CD4-positive, alpha-beta T cell treated with Interleukin-17A for 1 hour (primary cell): ENCODE measurements at regions not wholly inside any gene's neighbourhood (a gene's known extent, or its start where the extent isn't known, plus 50 kb on each side); places are given as distances from the start of the nearest gene placed in this dataset.
"Not testable (repeated sequence)": the region's sequence is repeated elsewhere in the genome, so short reads cannot be mapped to it uniquely, and the experiment has no call there.

Source experiments
- DNase-seq: peaks from one replicate; pipeline ENCODE4 v3.0.0-alpha.2; 2020

DNA sequence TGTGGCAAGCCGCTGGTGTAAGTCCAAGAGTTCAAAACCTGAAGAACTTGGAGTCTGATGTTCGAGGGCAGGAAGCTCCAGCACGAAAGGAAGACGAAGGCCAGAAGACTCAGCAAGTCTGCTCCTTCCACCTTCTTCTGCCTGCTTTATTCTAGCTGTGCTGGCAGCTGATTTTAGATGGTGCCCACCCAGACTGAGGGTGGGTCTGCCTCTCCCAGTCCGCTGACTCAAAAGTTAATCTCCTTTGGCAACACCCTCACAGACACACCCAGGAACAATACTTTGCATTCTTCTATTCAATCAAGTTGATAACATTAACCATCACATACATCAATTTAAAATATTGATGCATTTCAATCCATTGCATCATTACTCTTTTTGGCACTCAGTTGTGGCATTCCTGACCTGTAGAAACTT lies 373.1 kb downstream of the CDH10 start:
- not testable (repeated sequence) for DNase-seq

GRCh38 chr5:24272741-24273140 lies 372.0 kb downstream of the CDH10 start:
- peak; percentile 4 for DNase-seq

DNA sequence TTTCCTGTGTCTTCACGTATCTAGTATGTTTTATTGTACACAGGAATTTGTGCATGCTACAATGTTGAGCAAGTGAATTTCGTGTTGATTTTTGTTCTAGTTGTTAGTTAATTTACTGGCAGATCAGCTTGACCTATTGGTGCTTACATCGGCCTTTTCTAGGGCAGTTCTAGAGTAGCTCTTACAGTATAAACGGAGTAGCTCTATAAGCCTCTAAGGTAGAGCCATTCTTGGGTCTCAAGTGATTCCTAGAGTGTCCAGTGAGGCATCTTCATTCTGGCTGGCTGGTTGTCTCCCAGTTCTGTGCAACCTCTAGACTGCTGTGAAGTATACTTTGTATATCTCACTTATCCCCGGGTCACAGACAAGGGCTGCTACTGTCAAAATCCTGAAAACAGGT lies 364.6 kb downstream of the CDH10 start:
- DNase-seq = no peak

- no peak for DNase-seq
Observed at GRCh38 chr5:24281818-24282217, 363.0 kb downstream of the CDH10 start.

GRCh38 chr5:24289582-24290335 lies 355.0 kb downstream of the CDH10 start:
- DNase-seq = no peak

- DNase-seq = no peak
Observed at GRCh38 chr5:24290536-24290935, 354.2 kb downstream of the CDH10 start.

GRCh38 chr5:24291916-24292315 lies 352.9 kb downstream of the CDH10 start:
- no peak for DNase-seq

DNA sequence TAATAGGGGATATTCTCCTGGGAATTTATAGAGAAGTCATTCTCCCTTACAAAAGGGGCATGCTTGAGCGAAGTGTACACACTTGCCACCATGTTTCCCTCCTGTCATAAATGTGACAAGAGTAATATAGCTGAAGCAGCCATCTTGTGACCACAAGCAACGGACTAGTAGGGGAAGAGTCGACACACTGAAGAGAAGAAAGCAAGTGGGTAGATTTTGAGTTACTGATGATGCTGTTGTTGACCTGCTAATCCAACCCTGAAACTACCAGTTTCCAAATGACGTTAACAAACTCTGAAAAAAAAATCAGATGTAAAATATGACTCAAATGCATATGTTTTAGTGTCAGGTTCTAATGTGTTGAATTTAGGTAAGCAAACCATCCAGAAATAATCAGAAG lies 350.4 kb downstream of the CDH10 start:
- no peak for DNase-seq

DNA sequence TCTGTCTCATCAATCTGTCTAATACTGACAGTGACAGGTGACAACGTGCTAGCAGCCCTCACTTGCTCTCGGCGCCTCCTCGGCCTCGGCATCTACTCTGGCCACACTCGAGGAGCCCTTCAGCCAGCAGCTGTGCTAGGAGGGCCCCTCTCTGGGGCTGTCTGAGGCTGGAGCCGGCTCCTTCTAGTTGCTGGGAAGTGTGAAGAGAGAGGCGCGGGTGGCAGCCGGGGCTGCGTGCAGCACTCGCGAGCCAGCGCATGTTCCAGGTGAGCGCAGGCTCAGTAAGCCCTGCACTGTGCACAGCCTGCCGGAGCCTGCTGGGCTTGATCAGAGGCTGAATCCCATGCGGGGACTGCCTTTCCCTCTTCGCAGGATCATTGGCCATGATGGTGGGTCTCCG lies 330.7 kb downstream of the CDH10 start:
- DNase-seq = no peak

- no peak for DNase-seq
Observed at GRCh38 chr5:24320643-24321042, 324.1 kb downstream of the CDH10 start.

DNA sequence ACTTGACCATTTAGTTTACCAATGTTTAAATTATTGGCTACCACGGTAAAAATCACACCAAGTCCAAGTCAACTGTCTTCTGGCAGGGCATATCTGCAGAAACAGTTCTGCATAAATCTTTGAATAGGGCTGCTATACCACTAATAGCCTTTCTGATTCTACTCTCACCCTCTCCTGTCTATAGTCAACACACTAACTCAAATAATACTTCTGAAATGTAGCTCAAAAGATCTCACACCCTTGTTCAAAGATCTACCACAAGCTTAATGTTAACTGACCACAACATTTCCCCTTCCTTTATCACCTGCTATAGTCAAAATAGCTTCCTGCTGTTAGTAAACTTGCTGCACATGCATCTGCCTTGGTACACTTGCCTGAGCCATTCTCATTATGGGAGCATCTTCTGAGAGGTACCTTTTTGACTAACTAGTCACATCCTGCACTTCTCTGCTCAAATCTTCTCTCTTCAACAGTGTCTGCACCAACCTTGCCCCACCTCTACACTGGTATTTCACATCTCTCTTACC lies 319.4 kb downstream of the CDH10 start:
- no peak for DNase-seq

DNA sequence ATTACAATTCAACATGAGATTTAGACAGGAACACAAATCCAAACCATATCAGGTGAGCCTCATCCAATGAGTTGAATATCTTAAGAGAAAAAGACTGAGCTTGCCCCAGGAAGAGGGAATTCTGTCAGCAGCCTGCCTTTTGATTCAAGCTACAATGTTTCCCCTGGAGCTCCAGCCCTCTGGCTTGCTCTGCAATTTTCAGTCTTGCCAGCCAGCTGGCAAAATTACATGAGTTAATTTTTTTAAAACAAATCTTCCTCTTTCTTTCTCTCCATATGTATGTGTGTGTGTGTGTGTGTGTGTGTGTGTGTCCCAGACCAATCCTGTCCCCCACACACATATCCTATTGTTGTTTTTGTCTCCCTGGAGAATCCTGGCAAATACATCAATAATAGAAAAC lies 313.2 kb downstream of the CDH10 start:
- DNase-seq = no peak

- DNase-seq = no peak
Observed at GRCh38 chr5:24347158-24347557, 297.6 kb downstream of the CDH10 start.

DNA sequence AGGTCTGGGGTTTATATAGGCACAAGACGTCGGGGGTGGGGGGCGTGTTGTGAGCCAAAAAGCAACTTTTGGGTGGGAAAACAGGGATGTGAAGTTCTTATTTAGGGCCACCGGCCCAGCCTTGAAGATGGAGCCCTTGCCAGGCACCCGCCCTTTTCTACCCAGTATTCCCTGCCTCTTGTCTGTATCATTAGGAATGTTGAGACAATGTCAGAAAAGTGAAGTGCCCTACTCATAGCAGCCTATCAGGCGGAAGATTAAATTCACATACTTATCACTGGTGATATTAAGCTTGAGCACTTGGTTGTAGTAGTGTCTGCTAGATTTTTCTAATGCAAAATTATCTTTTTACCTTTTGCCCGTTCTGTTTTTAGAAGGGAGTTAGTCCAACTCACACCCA lies 293.5 kb downstream of the CDH10 start:
- no peak for DNase-seq

DNA sequence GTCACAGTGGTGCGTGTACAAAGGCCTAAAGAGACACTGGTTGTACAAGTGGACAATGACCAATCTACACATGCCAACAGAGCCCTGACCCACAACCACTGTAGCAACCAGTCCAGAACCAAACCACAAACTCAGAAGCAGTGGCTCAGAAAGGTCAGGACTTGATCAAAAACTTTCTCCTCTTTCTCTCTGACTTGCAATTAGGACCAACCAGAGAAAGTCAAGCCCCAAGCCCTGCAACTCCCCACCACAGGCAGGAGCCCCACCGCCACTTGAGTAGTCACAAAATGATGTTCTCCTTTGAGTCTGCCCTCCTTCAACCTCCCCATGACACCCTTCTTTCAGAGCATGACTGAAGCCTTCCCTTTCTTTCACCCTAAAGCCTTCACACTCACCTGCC lies 291.8 kb downstream of the CDH10 start:
- no peak for DNase-seq

DNA sequence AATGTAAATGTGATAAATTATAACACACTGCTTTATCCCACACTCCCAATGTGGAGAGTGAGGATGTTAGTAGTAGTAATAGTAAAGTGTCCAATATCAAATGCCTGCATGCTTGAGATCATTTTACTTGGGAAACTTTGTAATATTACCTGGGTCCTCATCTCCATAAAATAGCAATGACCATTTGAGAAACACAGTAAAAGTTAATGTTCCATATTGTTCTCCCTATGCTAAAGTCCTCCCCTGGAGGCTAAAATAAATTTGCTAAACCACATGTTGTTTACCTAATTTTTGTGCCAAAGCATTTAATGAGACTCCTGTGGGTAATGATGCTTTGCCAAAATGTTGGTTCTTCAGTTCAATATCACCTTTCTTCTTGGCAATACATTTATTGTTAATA lies 291.2 kb downstream of the CDH10 start:
- DNase-seq = no peak

DNA sequence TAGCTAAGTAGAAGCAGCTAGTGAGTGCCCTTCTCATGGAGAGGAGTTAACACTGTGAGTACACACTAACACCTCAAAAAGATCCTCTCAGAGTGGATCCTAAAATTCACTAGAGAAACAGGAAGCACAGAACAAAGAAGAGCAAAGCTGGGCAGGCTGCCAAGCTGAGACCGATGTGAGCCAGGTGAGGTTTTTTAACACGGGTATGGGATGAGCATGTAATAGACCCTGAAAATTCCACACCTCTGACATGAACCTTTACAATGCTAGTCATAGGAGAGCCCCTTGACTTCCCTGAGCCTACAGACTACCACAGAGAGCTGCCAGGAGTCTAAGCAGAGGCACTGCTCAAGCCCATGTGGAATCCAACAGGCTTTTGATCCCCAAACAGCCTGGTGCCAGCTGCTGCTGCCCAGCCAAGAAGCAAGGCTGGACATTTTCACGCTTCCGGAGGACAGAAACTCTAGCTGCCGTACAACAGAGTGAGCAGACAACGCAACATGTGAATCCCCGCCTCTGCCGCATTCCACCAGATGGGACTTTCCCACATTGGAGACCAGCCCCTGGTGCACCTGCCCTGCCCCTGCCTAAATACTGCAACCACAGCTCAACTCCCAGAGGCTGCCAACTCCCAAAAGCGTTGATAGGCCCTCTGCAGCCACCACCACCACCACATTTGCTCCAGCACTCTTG lies 280.8 kb downstream of the CDH10 start:
- DNase-seq = no peak

DNA sequence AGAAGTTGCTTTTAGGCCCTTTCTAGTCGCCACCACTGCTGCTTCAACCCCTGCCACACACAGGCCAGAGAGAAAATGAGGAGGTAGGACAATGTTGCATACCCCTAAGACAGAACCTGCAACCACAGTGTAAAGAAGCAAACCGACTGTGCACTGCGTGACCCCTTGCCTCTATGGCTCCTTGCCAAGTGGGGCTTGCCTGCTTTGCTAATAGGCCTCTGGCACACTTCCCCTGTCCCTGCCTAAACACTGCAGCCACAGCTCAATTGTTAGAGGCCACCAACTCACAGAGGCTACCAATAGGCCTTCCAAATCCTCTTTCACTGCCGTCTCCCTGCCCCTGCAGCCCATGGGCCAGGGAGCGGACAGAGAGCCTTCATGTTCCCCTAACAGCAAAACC lies 280.1 kb downstream of the CDH10 start:
- DNase-seq = no peak

DNA sequence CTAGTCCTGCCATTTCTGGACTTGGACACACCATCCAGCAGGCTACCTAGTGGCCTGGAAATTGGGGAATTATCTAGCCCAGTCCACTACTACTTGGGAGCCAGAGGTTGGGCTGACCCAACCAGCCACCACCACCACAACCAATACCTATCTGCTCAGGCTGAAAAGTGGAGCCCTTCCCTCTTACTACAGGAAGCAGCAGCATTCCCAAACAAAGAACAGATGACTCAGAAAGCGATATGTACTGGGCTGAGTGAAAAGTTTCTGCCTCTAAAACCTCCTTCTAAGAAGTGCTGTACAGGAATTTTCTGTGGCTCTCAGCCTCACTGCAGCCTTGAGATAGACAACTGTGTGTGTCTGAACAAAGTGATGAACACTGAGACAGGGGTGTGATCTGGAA lies 279.4 kb downstream of the CDH10 start:
- no peak for DNase-seq

DNA sequence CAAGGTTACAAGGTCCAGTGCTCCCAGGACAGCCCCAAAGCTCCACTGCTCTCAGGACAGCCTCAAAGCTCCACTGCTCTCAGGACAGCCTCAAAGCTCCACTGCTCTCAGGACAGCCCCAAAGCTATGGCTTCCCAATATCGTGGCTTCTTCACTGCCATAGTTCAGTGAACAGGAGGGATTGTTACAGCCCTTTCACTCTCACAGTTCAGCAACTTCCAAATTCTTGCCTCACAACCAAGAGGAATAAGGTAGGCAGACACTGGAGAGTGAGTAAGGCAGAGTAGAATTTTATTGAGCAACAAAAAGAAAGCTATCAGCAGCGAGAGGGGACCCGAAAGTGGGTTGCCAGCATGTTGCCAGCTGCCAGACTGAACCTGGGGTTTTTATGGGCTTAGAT lies 277.6 kb downstream of the CDH10 start:
- no peak for DNase-seq

DNA sequence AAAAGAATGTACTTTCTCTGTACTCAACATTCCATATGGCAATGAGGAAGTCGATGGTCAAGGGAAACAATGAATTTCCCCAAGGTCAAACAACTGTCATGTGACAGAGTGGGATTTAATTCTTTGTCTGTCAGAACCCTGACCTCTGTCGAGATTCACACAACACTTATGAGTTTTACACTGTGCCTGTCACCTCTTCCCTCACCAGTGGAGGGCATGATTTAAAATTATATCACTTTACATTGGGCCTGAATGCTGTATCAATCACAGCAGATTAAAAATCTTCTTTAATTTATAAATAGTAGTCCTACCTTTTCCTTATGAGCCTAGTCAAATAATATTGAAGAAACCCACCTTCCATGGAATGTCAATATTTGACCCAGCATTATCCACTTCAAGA lies 276.7 kb downstream of the CDH10 start:
- DNase-seq = no peak

- no peak for DNase-seq
Observed at GRCh38 chr5:24376210-24376609, 268.6 kb downstream of the CDH10 start.

- no peak for DNase-seq
Observed at GRCh38 chr5:24376616-24377015, 268.2 kb downstream of the CDH10 start.

DNA sequence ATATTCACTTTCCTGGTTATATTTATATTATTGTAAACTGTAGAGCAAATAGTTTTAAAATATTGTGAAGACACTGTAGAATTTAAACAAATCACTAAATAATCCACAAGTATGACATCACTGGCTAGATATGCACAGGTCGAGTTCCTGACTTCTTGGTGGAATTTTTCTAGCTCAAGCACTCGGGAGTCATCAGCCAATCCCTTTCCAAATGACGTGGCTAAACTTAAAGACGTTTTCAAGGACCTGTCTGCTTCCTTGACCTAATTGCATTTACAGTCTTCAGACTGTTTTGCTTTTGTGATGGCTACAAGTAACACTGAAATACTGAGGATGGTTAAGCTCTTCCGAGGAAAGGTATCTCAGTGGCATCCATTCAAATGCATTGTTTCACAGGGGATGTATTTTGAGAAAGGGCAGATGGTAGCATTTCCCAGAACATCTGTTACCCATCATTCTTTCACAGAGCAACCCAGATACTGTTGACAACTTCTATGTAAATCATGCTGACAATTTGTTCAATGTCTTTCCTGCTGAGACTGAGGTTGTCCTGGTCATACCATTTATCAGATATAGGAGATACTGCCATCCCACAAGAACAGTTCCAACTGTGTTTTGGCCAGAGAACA lies 262.8 kb downstream of the CDH10 start:
- no peak for DNase-seq
